ENCODE measurements at regions not wholly inside any gene's neighbourhood (a gene's known extent, or its start where the extent isn't known, plus 50 kb on each side); places are given as distances from the start of the nearest gene placed in this dataset.

DNA sequence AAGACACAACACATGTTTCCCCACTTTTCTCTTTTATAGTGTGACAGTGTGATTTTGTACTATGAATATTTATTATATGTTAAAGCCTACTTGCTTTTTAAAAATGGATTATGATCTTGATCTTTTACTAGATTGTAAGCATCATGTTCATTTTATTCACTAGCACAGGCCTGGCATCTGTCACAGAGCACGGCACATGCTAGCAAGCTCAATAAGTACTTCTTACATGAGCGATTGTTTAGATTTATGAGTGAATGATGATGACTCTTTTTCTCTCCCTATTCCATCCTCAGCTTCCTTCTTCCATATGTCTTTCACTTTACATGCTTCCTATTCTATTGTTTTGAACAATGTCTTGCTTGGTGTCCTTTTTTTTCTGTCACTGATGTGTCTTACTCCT is 1454.1 kb downstream of the MRPL39 start:
- Histone ChIP-seq H3K27me3 (no peaks in the 10 kb centered on the region), H3K4me1 (no peaks in the 10 kb centered on the region), H3K27ac (no peak overlapping the region), H3K4me3 (no peak overlapping the region), H3K36me3 (no peaks in the 10 kb centered on the region), H3K9me3 (no peaks in the 10 kb centered on the region)
- no peak for DNase-seq
- intact Hi-C loops (cut with DNase I) = no loop called here
- WGBS, 2 donors = 77 to 84% methylated on average over 2 of the region's 2 CpGs
- TF ChIP-seq EP300 (IDR thresholded peaks at IDR 0.05) (no peak), POLR2A (IDR thresholded peaks at IDR 0.05) (no peak)
- TF ChIP-seq, protein P1, sequence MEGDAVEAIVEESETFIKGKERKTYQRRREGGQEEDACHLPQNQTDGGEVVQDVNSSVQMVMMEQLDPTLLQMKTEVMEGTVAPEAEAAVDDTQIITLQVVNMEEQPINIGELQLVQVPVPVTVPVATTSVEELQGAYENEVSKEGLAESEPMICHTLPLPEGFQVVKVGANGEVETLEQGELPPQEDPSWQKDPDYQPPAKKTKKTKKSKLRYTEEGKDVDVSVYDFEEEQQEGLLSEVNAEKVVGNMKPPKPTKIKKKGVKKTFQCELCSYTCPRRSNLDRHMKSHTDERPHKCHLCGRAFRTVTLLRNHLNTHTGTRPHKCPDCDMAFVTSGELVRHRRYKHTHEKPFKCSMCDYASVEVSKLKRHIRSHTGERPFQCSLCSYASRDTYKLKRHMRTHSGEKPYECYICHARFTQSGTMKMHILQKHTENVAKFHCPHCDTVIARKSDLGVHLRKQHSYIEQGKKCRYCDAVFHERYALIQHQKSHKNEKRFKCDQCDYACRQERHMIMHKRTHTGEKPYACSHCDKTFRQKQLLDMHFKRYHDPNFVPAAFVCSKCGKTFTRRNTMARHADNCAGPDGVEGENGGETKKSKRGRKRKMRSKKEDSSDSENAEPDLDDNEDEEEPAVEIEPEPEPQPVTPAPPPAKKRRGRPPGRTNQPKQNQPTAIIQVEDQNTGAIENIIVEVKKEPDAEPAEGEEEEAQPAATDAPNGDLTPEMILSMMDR (IDR thresholded peaks at IDR 0.05) = no peak

DNA sequence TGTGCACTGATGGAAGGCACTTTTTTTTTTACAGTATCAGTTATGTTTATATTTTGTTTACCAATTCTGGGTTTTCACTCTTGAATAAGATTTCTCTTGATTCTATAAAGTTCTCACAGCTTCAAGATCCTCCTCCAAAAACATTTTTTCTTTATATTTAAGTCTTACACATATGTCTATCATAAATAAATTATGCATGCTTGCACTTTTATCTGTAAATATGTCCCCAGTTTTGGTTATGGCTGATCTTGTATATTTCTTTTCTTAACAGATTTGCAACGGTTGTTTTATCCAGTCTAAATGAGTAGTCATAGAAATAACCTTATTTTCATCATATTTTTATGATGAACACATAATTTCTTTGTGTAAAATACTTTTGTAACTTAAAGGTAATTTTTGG is 1456.5 kb downstream of the MRPL39 start:
- TF ChIP-seq EP300 (IDR thresholded peaks at IDR 0.05) = no peak
- no peak for TF ChIP-seq POLR2A (IDR thresholded peaks at IDR 0.05)
- TF ChIP-seq POLR2AphosphoS5 (IDR thresholded peaks at IDR 0.05) = no peak
- TF ChIP-seq, protein P1 (IDR thresholded peaks at IDR 0.05) = no peak
- no peak overlapping the region for H3K27ac ChIP-seq
- no peaks in the 10 kb centered on the region for H3K36me3 ChIP-seq
- no peak for DNase-seq
- H3K27me3 ChIP-seq = no peaks in the 10 kb centered on the region
- intact Hi-C loops (cut with DNase I) = no loop called here
- 6 to 59% methylated on average over 1 of the region's 1 CpG for WGBS, 2 donors
- H3K4me1 ChIP-seq = no peaks in the 10 kb centered on the region
- H3K9me3 ChIP-seq = no peaks in the 10 kb centered on the region
- no peak overlapping the region for H3K4me3 ChIP-seq

DNA sequence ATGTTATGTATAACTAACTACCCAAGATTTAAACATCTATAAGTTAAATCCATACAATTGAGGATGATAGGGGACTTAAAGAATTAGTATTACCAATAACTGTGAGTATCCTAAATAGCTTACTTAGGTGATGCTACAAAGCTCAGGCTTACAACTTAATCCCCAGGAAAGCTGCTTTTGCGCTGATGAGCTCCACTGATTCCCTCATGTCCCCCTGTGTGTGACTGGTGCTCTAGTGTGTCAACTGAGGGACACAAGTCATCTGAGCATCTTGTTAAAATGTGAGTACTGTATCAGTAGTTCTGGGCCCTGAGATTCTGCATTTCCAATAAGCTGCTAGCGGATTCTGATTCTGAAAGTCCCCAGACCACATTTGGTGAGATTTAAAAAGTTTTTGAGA is 1458.8 kb downstream of the MRPL39 start:
- Histone ChIP-seq H3K27me3 (no peaks in the 10 kb centered on the region), H3K36me3 (no peaks in the 10 kb centered on the region), H3K4me3 (no peak overlapping the region), H3K27ac (no peak overlapping the region), H3K4me1 (no peaks in the 10 kb centered on the region), H3K9me3 (no peaks in the 10 kb centered on the region)
- WGBS, 2 donors = 89 to 95% methylated on average over 2 of the region's 2 CpGs
- intact Hi-C loops (cut with DNase I) = no loop called here
- no peak for TF ChIP-seq POLR2AphosphoS5 (IDR thresholded peaks at IDR 0.05)
- no peak for TF ChIP-seq POLR2A (IDR thresholded peaks at IDR 0.05)
- TF ChIP-seq EP300 (IDR thresholded peaks at IDR 0.05) = no peak
- TF ChIP-seq, protein P1 (IDR thresholded peaks at IDR 0.05) = no peak
- no peak for DNase-seq

DNA sequence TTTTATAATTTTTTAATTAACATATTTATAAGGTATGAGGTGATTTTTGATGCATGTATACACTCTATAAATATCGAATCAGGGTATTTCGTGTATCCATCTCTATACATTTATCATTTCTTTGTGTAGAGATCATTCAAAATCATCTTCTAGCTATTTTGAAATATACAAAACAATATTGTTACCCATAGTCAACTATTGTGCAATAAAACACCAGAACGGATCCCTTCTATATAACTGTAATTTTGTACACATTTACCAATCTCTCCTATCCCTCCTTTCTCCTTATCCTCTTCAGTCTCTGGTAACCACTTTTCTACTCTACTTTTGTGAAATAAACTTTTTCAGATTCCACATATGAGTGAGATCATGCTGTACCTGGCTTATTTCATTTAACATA is 1459.6 kb downstream of the MRPL39 start:
- 86 to 88% methylated on average over 3 of the region's 3 CpGs for WGBS, 2 donors
- Histone ChIP-seq H3K4me3 (no peak overlapping the region), H3K27ac (no peak overlapping the region), H3K27me3 (no peaks in the 10 kb centered on the region), H3K36me3 (no peaks in the 10 kb centered on the region), H3K4me1 (no peaks in the 10 kb centered on the region), H3K9me3 (no peaks in the 10 kb centered on the region)
- no peak for DNase-seq
- no peak for TF ChIP-seq EP300 (IDR thresholded peaks at IDR 0.05)
- TF ChIP-seq, protein P1 (IDR thresholded peaks at IDR 0.05) = no peak
- TF ChIP-seq POLR2AphosphoS5 (IDR thresholded peaks at IDR 0.05) = no peak
- TF ChIP-seq POLR2A (IDR thresholded peaks at IDR 0.05) = no peak
- intact Hi-C loops (cut with DNase I) = no loop called here

DNA sequence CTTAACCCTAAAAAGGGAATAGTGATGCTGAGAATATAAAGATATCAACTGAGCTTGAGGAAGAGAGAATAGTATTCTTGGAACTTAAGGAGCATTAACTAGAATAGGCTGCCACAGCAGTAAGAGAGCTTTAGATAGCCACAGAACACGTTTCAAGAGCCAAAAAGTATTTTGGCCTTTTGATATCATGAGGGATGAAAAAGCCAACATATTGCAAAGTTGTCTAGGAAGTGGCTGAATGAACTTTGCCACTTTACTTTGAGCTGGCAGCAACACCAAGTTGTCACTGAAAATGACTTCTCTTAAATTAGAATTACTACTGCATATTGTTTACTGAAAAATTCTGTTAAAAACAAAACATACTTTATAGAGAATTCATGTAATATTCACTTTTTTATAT is 1476.2 kb downstream of the MRPL39 start:
- 5 to 39% methylated on average over 1 of the region's 1 CpG for WGBS, 2 donors
- H3K9me3 ChIP-seq = no peaks in the 10 kb centered on the region
- TF ChIP-seq POLR2A (IDR thresholded peaks at IDR 0.05) (no peak), POLR2AphosphoS5 (IDR thresholded peaks at IDR 0.05) (no peak), EP300 (IDR thresholded peaks at IDR 0.05) (no peak)
- TF ChIP-seq, protein P1 (IDR thresholded peaks at IDR 0.05) = no peak
- H3K36me3 ChIP-seq = no peaks in the 10 kb centered on the region
- no peaks in the 10 kb centered on the region for H3K4me1 ChIP-seq
- H3K4me3 ChIP-seq = no peak overlapping the region
- intact Hi-C loops (cut with DNase I) = no loop called here
- no peak overlapping the region for H3K27ac ChIP-seq
- H3K27me3 ChIP-seq = no peaks in the 10 kb centered on the region
- no peak for DNase-seq
